Activated gamma-delta T cell (primary cell): ENCODE measurements at regions not wholly inside any gene's neighbourhood (a gene's known extent, or its start where the extent isn't known, plus 50 kb on each side); places are given as distances from the start of the nearest gene placed in this dataset.
A peak's percentile ranks its signal among the peaks of the same experiment; 100 is the strongest.

ENCODE experiments used
- DNase-seq: peaks from one replicate; lab custom pipeline; 2025; lab: John Stamatoyannopoulos, UW

- no peak for DNase-seq
Observed at GRCh38 chr2:236499691-236500578, 69.7 kb upstream of the ACKR3 start.

GRCh38 chr2:236501026-236501425 lies 68.6 kb upstream of the ACKR3 start:
- DNase-seq = no peak

GRCh38 chr2:236501531-236501930 lies 68.1 kb upstream of the ACKR3 start:
- no peak for DNase-seq

DNA sequence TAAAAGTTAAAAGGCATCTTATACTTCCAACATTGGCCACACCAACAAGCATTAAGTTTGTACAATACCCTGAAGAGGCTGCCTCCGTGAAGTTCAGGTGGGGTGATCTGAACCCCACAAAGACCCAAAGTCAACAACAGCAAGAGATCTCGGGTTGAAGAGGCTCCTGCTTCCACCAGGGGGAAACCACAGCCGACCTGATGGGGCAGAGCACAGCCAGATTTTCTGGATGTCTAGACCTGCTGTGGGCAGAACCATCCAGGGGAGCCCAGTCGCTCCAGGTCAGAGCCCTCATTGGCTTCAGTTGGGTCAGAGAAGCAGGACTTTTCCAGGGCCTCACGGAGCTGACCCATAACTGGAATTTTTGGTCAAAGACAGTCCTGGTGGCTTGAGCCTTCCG lies 66.5 kb upstream of the ACKR3 start:
- DNase-seq = no peak

DNA sequence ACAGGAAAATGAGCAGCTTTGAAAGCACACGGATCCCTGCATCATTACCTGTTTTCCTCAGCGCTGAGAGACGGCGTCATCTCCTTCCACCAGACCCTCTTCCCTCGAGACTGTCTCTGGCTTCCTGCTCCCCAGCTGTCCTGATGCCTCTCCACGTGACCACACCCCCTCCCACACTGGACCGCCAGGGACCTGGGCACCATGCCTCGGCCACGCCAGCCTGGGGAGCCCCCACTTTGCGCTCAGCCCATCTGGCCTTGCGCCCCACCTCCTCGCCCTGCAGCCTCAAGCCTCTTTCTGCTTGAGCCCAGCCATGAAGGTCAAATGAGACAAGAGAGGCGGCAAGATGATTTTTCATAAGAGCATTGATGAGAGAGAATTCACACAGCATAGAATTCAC lies 66.0 kb upstream of the ACKR3 start:
- no peak for DNase-seq

- no peak for DNase-seq
Observed at GRCh38 chr2:236505041-236505440, 64.6 kb upstream of the ACKR3 start.

GRCh38 chr2:236505648-236506047 lies 64.0 kb upstream of the ACKR3 start:
- no peak for DNase-seq

DNA sequence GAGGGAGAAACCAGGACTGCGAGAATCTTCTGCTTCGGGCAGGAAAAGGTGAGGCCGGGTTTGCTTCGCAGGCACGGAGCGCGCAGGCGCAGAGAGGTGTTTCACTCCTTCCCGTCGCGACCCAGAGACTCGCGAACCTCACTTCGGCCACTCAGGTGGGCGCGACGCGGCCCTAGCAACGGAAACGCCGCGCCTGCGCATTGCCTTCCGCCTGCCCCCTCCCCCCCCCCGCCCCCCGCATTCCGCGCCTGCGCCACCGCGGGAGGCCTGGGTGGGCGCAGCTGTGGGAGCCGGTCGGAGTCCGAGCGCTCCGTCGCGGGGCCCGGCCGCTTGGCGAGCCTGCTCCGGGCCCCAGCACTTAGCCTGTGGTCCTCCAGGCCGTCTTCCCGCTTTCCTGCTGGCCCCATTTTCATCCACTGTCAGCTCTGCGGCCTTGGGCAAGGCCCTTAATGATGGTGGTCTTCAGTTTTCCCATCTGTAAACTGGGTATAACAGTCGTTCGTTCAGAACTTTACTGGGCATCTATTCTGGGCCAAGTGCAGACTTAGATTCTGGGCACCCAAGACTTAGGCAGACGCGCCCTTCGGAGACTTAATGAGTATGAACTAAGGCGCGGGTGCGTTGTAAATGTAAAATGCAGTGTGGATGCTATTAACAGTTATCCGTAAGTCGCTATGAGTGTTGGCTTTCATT lies 62.1 kb upstream of the ACKR3 start:
- peak; percentile 32 for DNase-seq

DNA sequence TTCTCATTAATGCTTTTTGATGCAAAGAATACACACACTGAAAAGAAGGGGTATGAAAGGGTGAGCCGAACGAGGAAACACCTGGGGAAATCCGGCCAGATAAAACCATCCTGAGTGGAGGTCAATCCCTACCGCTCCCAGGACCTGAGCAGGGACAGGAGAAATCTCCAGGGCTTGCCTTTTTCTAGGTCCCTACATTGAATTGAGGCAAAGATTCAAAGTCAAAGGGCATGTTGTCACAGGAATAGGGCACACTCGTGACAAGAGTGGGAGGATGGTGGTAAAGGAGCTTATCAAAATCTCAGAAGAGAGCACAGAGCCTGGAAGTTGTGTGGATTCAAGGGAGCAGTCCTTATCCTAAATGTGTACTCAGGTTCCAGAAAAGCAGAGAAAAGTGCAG lies 61.2 kb upstream of the ACKR3 start:
- no peak for DNase-seq

- no peak for DNase-seq
Observed at GRCh38 chr2:236510034-236510433, 59.6 kb upstream of the ACKR3 start.

- DNase-seq = no peak
Observed at GRCh38 chr2:236511266-236511665, 58.4 kb upstream of the ACKR3 start.

DNA sequence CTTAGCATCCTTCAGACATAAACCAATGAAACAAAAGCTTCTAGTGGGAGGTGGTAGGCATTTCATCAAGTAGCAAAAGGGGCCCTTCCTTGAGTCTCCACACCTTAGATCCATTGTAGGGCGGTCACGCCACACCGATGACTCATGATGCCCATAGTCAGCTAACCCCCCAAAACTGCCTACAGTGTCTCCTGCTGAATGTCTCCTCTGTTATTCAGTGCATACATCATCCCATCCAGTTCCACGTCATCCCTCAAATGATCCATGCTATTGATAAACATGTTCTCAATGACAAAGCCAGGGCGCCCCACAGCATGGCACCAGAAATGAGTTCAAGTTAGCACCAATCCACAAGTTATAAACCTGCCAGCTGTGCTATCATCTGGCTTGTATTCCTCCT lies 57.4 kb upstream of the ACKR3 start:
- no peak for DNase-seq

DNA sequence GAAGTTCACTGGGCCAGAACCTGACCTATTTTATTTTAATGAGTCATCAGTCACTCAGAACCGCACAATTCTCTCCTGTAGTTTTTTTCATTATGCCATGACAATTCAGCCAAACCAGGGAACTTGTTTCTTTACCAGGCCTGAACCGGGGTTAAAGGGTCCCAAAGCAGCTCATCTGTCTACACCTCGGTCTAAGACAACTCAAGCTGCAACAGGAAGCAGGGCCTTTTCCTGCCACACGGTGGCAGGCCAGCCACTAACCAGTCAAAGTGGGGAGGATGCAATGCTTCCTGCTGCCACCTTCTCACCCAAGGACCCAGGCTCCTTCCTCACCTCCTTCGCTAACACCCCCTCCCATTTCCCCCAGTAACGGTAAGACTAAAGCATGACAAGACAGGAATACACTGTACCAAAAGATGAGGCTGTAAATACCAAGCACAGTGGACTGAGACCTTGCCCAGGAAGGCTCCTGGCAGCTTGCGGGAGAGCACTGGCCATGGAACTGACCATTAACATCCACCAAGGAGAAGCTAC lies 56.7 kb upstream of the ACKR3 start:
- DNase-seq = no peak

GRCh38 chr2:236513956-236514355 lies 55.7 kb upstream of the ACKR3 start:
- DNase-seq = no peak

GRCh38 chr2:236516708-236517107 lies 52.9 kb upstream of the ACKR3 start:
- no peak for DNase-seq

GRCh38 chr2:236517251-236518031 lies 52.2 kb upstream of the ACKR3 start:
- DNase-seq = no peak
